ENCODE measurements at regions not wholly inside any gene's neighbourhood (a gene's known extent, or its start where the extent isn't known, plus 50 kb on each side); places are given as distances from the start of the nearest gene placed in this dataset.
A peak's percentile ranks its signal among the peaks of the same experiment; 100 is the strongest.

DNA sequence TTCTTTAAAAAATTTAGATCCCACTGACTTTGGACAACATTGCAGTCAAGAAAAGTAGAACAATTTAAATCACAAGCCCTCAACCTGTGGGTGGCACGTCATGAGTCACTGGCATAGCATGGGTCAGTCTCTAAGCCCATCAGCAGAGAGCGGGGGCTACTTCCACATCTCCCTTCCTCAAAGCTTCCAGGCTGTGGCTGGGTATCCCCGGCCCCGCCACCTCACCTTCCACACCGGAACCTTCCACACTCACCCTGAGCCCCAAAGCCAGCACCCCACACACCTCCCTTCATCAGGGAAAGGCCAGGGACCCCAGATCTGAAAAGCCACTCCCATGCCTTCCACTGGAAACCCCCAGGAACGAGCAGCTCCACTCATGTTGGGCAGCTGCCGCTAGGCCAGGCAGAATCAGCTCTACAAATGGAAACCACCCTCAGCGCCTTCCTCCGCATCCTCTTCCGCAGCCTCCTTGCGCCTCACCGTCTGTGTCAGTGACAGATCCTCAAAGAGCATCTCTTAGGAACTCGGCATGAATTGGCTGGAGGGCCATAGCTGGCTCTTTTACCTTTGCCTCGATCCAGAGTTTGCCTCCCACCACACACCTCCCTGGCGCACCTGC lies 156.5 kb downstream of the ERCC6L2 start:
- no peak for DNase-seq

DNA sequence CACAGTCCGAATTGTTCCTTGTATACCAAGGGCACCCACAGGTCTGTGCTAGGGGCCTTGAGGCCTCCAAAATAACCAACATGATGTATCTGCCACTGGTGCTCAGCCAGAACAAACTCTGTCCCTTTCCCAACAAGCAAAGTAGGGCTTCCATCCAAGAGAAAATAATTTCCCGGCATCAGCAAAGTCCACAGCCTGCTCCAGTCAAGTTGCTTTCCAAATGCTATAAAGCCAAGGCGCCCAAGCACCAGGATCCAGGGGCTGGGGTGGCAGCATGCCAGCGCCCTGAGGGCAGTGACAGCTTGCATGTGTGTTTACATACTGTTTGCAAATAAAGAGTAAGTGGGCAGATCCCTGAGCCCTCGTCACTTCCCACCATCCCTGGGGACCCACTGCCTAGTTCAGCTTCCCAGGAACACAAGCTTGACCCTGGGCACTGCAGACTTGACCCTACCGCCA lies 155.9 kb downstream of the ERCC6L2 start:
- DNase-seq: no peak

DNA sequence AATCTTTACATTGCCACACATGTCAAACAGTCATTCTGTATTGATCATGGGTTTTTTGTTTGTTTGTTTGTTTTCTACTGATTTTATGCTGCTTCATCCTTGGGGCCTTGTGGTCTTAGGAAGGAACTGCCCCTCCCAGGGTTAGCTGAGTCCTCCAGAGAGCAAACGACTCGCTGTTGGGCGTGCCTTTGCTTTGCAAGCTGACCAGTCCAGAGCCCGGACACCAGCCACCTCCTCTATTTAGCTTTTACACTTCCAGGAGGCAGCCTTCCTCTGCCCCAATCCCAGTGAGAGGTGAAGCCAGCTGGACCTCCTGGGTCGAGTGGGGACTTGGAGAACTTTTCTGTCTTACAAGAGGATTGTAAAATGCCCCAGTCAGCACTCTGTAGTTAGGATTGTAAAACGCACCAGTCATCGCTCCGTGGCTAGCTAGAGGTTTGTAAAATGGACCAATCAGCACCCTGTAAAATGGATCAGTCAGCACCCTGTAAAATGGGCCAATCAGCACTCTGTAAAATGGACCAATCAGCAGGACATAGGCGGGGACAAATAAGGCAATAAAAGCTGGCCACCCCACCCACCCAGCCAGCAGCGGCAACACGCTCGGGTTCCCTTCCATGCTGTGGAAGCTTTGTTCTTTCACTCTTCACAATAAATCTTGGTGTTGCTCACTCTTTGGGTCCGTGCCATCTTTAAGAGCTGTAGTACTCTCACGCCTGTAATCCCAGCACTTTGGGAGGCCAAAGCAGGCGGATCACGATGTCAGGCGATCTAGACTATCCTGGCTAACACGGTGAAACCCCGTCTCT lies 154.4 kb downstream of the ERCC6L2 start:
- DNase-seq: no peak

DNA sequence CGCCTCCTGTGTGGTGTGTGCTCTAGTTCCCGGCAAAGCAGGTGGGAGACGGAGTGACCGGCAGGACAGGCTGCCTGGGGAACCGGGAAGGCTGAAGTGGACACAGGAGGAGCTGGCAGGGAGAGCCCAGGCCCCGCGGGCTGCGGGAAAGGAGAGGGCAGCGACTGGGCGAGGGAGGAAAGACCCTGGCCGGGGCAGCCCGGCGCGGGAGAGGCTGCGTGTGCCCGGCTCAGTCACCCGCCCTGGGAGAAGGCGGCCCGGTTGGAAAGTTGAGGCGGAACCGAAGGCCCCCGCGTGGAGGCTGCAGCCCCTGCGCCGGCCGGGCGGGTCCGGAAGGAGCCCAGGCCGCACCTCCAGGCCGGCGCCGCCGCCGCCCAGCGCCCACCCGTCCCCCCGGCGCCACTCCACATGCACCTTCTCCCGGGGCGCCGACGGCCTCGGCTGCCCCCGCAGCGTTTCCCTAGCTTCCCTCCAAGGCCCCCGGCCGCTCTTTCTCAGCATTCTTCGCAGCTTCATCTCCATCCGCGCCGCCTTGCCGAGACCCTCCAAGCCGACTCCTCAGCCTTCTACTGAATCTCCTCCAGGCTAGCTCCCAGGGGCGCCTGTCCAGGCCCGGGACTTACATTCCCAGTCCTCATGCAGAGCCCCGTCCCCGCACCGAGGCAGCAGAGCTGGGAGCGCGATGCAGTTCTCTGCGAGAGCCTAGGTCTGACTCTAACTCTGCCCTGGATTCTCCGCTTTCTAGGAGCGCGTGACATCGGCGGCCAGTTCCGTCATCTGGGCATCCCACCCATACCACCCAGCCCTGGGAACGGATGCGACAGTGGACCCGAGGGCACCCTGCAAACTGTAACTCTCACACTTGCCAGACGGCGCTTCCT lies 152.0 kb downstream of the ERCC6L2 start:
- DNase-seq: no peak

DNA sequence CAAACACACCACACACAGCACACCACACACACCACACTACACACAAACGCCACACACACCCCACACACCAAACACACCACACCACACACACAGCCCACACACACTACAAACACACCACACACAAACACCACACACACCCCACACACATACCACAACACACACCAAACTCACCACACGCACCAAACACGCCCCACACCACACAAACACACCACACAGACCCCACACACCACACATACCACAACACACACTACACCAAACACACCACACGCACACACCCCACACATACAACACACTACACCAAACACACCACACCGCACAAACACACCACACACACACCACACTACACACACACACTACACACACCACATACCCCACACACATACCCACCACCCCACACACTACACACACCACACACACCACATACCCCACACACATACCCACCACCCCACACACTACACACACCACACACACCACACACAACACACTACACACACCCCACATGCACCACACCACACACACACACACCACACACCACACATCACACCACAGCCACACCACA lies 151.2 kb downstream of the ERCC6L2 start:
- DNase-seq: no peak

DNA sequence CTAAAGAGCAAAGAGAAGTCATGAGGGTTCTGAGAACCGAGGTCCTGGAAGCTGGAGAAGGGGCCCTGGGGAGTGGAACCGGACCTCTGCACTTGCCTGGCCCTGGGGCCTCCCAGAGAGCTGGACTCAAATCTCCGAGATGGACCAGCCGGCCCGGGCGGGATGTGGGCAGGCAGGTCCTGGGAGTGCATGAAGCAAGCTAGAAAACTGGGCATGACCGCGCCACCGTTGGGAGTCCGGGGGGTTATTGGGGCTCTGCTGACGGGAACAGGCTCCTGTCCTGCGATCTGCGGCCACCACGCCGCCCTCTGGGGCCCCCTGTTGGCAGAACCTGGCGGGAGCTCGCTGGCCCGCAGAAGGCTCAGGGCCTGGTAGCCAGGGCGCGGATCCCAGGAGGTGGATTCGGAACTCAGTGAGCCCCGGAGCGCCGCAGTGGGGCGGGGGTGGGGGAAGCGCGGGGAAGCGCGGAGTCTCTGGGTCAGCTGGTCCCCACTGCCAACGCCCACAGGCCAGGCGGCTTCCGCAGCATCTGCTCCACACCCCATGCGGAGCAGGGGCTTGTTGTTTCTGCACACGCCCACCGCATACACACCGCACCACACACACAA lies 150.6 kb downstream of the ERCC6L2 start:
- no peak for DNase-seq

DNA sequence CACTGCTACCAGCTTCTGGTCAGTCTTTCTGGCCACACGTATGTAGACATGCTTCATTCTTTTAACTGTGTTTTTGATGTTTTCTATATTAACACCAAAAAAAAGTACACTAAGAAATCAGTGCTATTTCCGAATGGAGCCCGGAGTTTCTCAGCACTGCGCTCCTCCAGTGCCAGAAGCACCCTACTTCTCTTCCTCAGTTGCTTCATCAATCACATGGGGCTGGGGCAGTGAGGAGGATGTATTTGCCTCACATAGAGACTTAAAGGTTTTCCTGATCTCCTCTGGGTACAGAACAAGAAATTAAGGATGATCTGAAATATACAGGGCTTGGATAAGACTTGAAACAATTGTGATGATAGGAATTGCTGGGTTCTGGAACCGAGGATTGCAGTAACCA lies 148.0 kb downstream of the ERCC6L2 start:
- DNase-seq: no peak

DNA sequence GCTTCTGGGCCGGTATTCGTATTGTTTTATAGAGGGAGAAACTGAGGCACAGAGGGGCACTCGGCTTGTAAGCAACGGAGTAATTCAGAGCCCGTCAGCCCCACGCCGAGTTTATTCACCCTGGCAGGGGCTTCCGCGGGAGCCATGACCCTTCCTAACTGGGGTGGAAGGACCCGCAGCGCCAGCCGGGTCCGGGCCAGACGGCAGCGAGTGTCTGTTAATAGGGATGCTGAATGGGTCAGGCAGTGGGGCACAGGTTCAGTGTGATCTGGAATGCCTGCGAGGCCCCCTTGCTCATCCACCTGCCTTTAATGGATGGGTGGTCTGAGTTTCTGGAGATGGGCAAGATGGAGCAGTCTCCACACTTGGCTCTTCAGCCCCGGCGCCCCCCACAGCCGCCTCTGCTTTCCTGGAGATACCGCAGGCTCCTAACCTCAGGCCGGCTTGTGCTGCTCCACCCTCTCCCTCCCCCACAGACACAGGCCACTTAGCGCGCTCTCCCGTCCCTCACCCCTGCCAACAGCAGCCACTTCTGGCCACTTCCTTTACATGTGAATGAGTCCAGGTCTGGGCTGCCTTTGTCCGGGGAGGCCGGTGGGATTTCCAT lies 147.1 kb downstream of the ERCC6L2 start:
- DNase-seq: no peak

DNA sequence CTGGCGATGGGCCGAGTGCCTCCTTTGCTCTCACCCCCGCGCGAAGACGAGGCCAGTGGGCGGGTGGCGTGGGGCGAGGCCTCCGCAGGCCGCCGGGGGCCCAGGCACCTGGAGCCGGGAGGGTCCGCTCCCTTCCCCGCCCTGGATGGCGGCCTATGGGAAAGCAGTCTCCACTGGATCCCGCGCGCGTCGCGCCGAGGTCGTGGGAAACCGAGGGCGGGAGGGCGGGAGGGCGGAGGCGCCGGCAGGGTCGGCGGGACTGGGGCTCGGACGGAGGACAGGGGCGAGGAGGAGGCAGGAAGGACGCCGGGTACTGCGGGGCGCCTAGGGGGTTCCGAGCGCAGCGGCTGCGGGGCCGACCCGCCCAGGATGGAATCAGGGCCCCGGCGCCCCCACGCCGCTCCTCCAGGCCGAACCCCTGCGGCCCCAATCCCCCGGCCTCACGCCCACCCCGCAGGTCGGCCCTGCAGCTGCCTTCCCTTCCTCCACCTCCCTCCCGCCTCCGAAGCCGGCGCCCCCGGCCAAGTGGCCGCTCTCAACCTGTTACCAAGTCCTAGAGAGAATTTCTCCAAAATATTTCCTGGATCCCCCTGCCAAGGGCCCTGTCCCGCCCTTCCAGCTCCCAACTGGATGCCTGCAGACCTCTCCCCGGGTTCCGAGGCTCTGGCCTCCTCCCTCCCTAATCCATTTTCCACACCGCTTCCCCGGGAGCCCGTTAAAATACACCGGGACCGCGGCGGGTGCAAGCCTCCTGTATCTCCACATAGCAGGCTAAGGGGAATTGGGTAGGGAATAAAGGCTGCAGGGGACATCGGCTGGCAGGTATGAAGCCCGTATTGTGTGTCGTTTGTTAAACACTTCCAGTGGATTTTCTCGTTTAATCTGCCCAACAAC lies 146.3 kb downstream of the ERCC6L2 start:
- no peak for DNase-seq

DNA sequence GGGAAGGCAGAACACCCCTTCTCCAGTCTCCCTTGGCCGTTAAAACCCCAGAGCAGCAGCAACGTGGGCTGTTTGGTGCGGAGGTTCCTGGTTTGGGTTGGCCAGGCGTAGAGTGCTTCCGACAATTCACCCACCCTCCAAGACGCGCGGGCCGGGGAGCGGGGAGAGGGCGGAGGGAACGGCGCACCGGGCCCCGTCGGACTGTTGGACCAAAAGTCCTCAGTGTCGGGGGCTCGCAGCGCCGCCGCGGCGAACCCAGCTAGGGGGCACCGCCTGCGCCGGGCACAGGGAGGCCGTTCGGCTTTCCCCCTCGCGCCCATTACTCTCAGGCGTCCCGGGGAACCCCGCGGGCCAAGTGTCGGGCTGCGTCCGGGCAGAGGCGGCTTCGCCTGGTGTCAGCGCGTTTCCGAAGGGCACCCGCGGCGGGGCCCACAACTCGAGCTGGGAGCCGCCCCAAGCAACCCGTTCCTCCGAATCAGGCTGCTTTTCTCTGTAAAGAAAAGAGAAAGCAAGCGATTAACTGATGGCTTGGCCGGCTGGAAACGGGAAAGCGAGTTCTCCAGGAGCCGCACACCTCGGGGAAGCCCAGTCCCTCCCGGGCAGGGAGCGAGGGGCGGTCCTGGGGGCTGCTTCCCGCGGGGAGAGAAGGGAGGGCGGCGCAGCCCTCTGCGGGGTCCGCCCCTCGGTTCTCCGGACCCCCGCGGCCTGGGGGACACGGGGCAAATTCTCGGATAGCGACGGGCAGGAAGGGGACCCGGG lies 145.5 kb downstream of the ERCC6L2 start:
- DNase-seq: peak; percentile 45 to 52

DNA sequence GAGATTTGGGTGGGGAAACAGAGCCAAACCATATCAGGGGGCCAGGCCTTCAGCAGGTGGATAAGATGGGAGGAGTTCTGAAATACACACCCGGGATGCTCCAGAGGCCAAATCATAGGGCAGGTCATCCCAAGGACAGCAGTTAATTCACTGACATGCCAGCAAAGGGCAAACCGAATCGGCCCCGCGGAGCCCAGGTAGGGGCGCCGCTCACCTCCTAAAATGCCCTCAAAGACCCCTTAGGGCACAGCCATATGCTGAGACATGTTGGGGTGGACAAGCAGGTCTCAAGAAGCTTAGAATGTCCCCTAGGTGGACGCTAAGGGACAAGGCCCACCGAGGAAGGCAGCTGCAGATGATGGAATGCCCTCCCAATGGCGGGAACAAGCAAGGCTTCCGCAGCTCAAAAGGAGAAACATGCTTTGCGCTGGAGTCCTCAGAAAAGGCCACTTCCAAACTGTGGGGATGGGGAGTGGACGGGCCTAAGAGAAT lies 144.9 kb downstream of the ERCC6L2 start:
- DNase-seq: no peak
